ENCODE measurements at regions not wholly inside any gene's neighbourhood (a gene's known extent, or its start where the extent isn't known, plus 50 kb on each side); places are given as distances from the start of the nearest gene placed in this dataset.

GRCh38 chr5:114062932-114063867, 298.7 kb upstream of the KCNN2 start:
- Histone ChIP-seq H3K9me3 (no peaks in the 10 kb centered on the region), H3K27me3 (ENCODE audit: low read depth) (no peaks in the 10 kb centered on the region), H3K36me3 (replicated peaks) (no peaks in the 10 kb centered on the region), H3K4me1 (no peaks in the 10 kb centered on the region), H3K4me3 (no peak overlapping the region)
- no peak for DNase-seq (ENCODE audit: low spot score in 2 of 2)
- in situ Hi-C loops (cut with MboI; ENCODE audit: low sequenced_read_pairs), result no loop called here

- in situ Hi-C loops (cut with MboI; ENCODE audit: low sequenced_read_pairs), result no loop called here
- Histone ChIP-seq H3K4me3 (no peak overlapping the region), H3K36me3 (replicated peaks) (no peaks in the 10 kb centered on the region), H3K9me3 (no peaks in the 10 kb centered on the region), H3K4me1 (no peaks in the 10 kb centered on the region), H3K27me3 (ENCODE audit: low read depth) (no peaks in the 10 kb centered on the region)
- DNase-seq (ENCODE audit: low spot score in 2 of 2), result no peak
These were observed 296.0 kb upstream of the KCNN2 start for GRCh38 chr5:114065912-114066311.

- in situ Hi-C loops (cut with MboI; ENCODE audit: low sequenced_read_pairs), result no loop called here
- H3K4me3 ChIP-seq, result no peak overlapping the region
- no peaks in the 10 kb centered on the region for H3K9me3 ChIP-seq
- no peaks in the 10 kb centered on the region for H3K36me3 ChIP-seq (replicated peaks)
- no peak for DNase-seq (ENCODE audit: low spot score in 2 of 2)
- H3K27me3 ChIP-seq (ENCODE audit: low read depth), result no peaks in the 10 kb centered on the region
- no peaks in the 10 kb centered on the region for H3K4me1 ChIP-seq
These were observed 291.7 kb upstream of the KCNN2 start for GRCh38 chr5:114070093-114070722.

GRCh38 chr5:114089259-114089658, 272.6 kb upstream of the KCNN2 start:
- Histone ChIP-seq H3K27me3 (ENCODE audit: low read depth) (no peaks in the 10 kb centered on the region), H3K4me1 (no peaks in the 10 kb centered on the region), H3K36me3 (replicated peaks) (no peaks in the 10 kb centered on the region), H3K4me3 (no peak overlapping the region), H3K9me3 (no peaks in the 10 kb centered on the region)
- DNase-seq (ENCODE audit: low spot score in 2 of 2), result no peak
- in situ Hi-C loops (cut with MboI; ENCODE audit: low sequenced_read_pairs), result no loop called here

DNA sequence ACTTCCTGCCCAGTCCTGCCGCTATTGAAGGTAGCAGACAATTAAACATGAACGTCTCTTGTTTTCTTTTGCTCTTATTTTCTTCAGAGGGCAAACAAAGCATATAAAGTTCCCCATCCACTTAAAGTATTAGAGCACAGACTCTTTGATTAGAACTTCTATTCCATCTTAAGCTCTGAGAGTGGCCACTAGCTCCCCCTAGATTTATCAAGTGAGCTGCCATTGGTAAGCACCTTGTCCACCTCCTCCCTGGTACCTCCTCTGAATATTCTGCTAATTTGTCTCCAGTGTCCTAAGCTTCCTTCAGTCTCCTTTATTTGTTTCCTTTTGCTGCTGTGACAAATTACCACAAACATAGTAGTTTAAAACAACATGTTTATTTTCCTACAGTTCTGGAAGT, 264.3 kb upstream of the KCNN2 start:
- Histone ChIP-seq H3K4me1 (no peaks in the 10 kb centered on the region), H3K36me3 (replicated peaks) (no peaks in the 10 kb centered on the region), H3K27me3 (ENCODE audit: low read depth) (no peaks in the 10 kb centered on the region), H3K4me3 (no peak overlapping the region), H3K9me3 (no peaks in the 10 kb centered on the region)
- in situ Hi-C loops (cut with MboI; ENCODE audit: low sequenced_read_pairs), result no loop called here
- no peak for DNase-seq (ENCODE audit: low spot score in 2 of 2)

- H3K4me1 ChIP-seq, result no peaks in the 10 kb centered on the region
- no peak for DNase-seq (ENCODE audit: low spot score in 2 of 2)
- no peaks in the 10 kb centered on the region for H3K36me3 ChIP-seq (replicated peaks)
- in situ Hi-C loops (cut with MboI; ENCODE audit: low sequenced_read_pairs), result no loop called here
- H3K27me3 ChIP-seq (ENCODE audit: low read depth), result no peaks in the 10 kb centered on the region
- H3K4me3 ChIP-seq, result no peak overlapping the region
- no peaks in the 10 kb centered on the region for H3K9me3 ChIP-seq
These were observed 262.7 kb upstream of the KCNN2 start for GRCh38 chr5:114099161-114099560.

GRCh38 chr5:114101153-114101552, 260.7 kb upstream of the KCNN2 start:
- H3K4me3 ChIP-seq, result no peak overlapping the region
- H3K9me3 ChIP-seq, result no peaks in the 10 kb centered on the region
- no peaks in the 10 kb centered on the region for H3K27me3 ChIP-seq (ENCODE audit: low read depth)
- peak; percentile 13 to 40 for DNase-seq (ENCODE audit: low spot score in 2 of 2)
- H3K4me1 ChIP-seq, result no peaks in the 10 kb centered on the region
- in situ Hi-C loops (cut with MboI; ENCODE audit: low sequenced_read_pairs), result no loop called here
- H3K36me3 ChIP-seq (replicated peaks), result no peaks in the 10 kb centered on the region

- in situ Hi-C loops (cut with MboI; ENCODE audit: low sequenced_read_pairs), result no loop called here
- Histone ChIP-seq H3K9me3 (no peaks in the 10 kb centered on the region), H3K4me3 (no peak overlapping the region), H3K36me3 (replicated peaks) (no peaks in the 10 kb centered on the region), H3K4me1 (no peaks in the 10 kb centered on the region), H3K27me3 (ENCODE audit: low read depth) (no peaks in the 10 kb centered on the region)
- no peak for DNase-seq (ENCODE audit: low spot score in 2 of 2)
These were observed 248.3 kb upstream of the KCNN2 start for GRCh38 chr5:114113604-114114003.

DNA sequence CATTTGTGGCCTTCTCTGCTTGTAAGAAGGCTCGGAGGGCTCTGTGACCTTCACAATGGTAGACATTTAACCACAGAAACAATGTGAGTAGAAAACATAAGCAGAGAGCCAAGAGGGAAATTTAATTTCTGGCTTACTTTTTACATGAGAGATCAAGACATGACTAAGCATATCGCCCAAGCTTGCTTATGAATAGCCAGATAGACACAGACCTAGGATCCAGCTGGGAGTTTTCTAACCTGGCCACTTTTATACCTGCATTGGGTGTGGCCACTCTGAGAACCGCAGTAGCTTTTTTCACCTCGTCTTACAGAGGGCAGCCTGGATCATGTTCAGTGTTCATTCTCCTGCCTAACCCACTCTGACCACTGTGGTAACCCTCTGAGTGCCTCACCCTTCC, 244.9 kb upstream of the KCNN2 start:
- no peaks in the 10 kb centered on the region for H3K36me3 ChIP-seq (replicated peaks)
- in situ Hi-C loops (cut with MboI; ENCODE audit: low sequenced_read_pairs), result no loop called here
- no peak overlapping the region for H3K4me3 ChIP-seq
- no peak for DNase-seq (ENCODE audit: low spot score in 2 of 2)
- no peaks in the 10 kb centered on the region for H3K27me3 ChIP-seq (ENCODE audit: low read depth)
- H3K4me1 ChIP-seq, result no peaks in the 10 kb centered on the region
- no peaks in the 10 kb centered on the region for H3K9me3 ChIP-seq

DNA sequence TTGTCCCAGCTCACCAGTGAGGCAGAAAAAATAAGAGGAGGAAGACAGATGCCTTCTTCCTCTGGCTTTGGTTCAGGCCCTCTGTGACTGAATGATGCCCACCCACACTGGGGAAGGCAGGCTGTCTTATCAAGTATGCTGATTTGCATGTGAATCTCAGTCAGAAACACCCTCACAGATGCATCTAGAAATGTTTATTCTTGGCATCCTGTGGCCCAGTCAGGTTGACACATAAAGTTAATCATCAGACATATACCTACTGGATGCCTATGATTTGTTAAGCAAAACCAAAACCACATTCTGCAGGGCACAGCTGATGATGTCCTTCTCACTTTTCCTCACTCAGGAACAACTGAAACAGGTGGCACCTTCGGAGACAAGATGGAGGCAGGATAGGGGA, 243.4 kb upstream of the KCNN2 start:
- Histone ChIP-seq H3K4me1 (no peaks in the 10 kb centered on the region), H3K27me3 (ENCODE audit: low read depth) (no peaks in the 10 kb centered on the region), H3K4me3 (no peak overlapping the region), H3K9me3 (no peaks in the 10 kb centered on the region), H3K36me3 (replicated peaks) (no peaks in the 10 kb centered on the region)
- in situ Hi-C loops (cut with MboI; ENCODE audit: low sequenced_read_pairs), result no loop called here
- no peak for DNase-seq (ENCODE audit: low spot score in 2 of 2)

DNA sequence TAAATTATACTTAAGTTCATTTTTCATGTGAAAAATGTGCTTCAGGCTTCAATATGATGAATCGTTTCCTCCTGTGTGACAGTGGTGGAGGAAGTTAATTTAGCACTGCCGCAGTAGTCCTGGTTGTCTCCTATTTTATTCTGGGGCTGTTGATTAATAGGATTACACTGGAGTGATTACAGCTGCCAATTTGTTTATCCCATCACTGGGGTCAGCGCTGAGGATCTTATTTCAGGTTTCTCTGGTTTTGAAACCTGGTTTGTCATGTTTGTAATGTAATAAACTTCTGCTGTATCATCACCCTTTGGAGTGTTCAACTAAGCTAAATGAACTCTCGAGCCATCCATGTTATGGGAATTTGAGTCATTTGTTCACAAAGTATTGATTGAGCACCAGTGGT, 241.7 kb upstream of the KCNN2 start:
- Histone ChIP-seq H3K9me3 (no peaks in the 10 kb centered on the region), H3K4me1 (no peaks in the 10 kb centered on the region), H3K27me3 (ENCODE audit: low read depth) (no peaks in the 10 kb centered on the region), H3K36me3 (replicated peaks) (no peaks in the 10 kb centered on the region), H3K4me3 (no peak overlapping the region)
- in situ Hi-C loops (cut with MboI; ENCODE audit: low sequenced_read_pairs), result no loop called here
- no peak for DNase-seq (ENCODE audit: low spot score in 2 of 2)

- Histone ChIP-seq H3K9me3 (no peaks in the 10 kb centered on the region), H3K27me3 (ENCODE audit: low read depth) (no peaks in the 10 kb centered on the region), H3K4me3 (no peak overlapping the region), H3K4me1 (no peaks in the 10 kb centered on the region), H3K36me3 (replicated peaks) (no peaks in the 10 kb centered on the region)
- in situ Hi-C loops (cut with MboI; ENCODE audit: low sequenced_read_pairs), result no loop called here
- DNase-seq (ENCODE audit: low spot score in 2 of 2), result no peak
These were observed 239.0 kb upstream of the KCNN2 start for GRCh38 chr5:114122852-114123251.

- H3K27me3 ChIP-seq (ENCODE audit: low read depth), result no peaks in the 10 kb centered on the region
- no peak overlapping the region for H3K4me3 ChIP-seq
- in situ Hi-C loops (cut with MboI; ENCODE audit: low sequenced_read_pairs), result no loop called here
- DNase-seq (ENCODE audit: low spot score in 2 of 2), result no peak
- no peaks in the 10 kb centered on the region for H3K9me3 ChIP-seq
- H3K4me1 ChIP-seq, result no peaks in the 10 kb centered on the region
- no peaks in the 10 kb centered on the region for H3K36me3 ChIP-seq (replicated peaks)
These were observed 238.2 kb upstream of the KCNN2 start for GRCh38 chr5:114123654-114124053.

DNA sequence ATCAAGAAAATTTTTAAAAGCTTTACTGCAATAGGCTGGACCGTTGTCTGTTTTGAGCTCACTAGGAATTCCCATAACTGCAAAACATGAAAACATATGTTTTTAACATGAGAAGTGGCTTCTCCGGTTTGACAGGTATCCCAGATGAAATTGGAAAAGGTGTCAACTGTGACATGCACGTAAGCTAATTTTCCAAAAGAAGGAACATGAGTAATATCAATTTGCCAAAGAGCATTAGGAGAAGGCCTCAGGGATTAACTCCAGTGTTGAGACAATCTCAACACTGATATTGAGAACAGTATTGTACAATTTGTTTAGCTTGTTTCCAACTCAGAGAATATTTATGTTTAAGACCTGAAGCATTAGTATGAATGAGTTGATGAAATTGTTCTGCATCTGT, 215.5 kb upstream of the KCNN2 start:
- no peak for DNase-seq (ENCODE audit: low spot score in 2 of 2)
- H3K4me1 ChIP-seq, result no peaks in the 10 kb centered on the region
- no peaks in the 10 kb centered on the region for H3K36me3 ChIP-seq (replicated peaks)
- no peaks in the 10 kb centered on the region for H3K27me3 ChIP-seq (ENCODE audit: low read depth)
- H3K9me3 ChIP-seq, result no peaks in the 10 kb centered on the region; the same call in 1 of the 2 replicates
- no peak overlapping the region for H3K4me3 ChIP-seq
- in situ Hi-C loops (cut with MboI; ENCODE audit: low sequenced_read_pairs), result no loop called here
